GM12891 (cell line): ENCODE measurements at regions not wholly inside any gene's neighbourhood (a gene's known extent, or its start where the extent isn't known, plus 50 kb on each side); places are given as distances from the start of the nearest gene placed in this dataset.

Experiments used
- POLR2A ChIP-seq: IDR thresholded peaks from 2 replicates; pipeline ENCODE4 v1.6.1; 2011; ENCODE audit warnings: low read depth, low read length, control low read depth
- POLR2AphosphoS5 ChIP-seq: IDR thresholded peaks from 2 replicates; pipeline ENCODE4 v1.6.1; 2011; ENCODE audit warnings: low read depth, low read length, control low read depth

GRCh38 chr5:144864118-144864517 lies 693.4 kb downstream of the KCTD16 start:
- no peak for TF ChIP-seq POLR2A
- TF ChIP-seq POLR2AphosphoS5: no peak
